ENCODE measurements at regions not wholly inside any gene's neighbourhood (a gene's known extent, or its start where the extent isn't known, plus 50 kb on each side); places are given as distances from the start of the nearest gene placed in this dataset.
"Not testable (repeated sequence)": the region's sequence is repeated elsewhere in the genome, so short reads cannot be mapped to it uniquely, and the experiment has no call there.

GRCh38 chr2:742221-742620, 65.0 kb upstream of the TMEM18 start:
- H3K36me3 Mint-ChIP-seq (ENCODE audit: low read depth): peaks cover 6% of the 10 kb centered on the region
- H3K4me3 Mint-ChIP-seq: peak overlapping the region; percentile 91
- DNase-seq (ENCODE audit: low read depth, low spot score): no peak
- no peaks in the 10 kb centered on the region for H3K27me3 Mint-ChIP-seq (ENCODE audit: low read depth)
- TF ChIP-seq CTCF (conservative IDR thresholded peaks at IDR 0.05): no peak
- H3K9me3 Mint-ChIP-seq: peaks cover 4% of the 10 kb centered on the region
- H3K27ac Mint-ChIP-seq (ENCODE audit: unreplicated experiment): no peak overlapping the region
- H3K4me1 Mint-ChIP-seq: peaks cover 27% of the 10 kb centered on the region

GRCh38 chr2:741195-741496, 63.9 kb upstream of the TMEM18 start:
- Mint-ChIP-seq H3K4me1 (peaks cover 27% of the 10 kb centered on the region), H3K4me3 (peak overlapping the region; percentile 91), H3K27me3 (ENCODE audit: low read depth) (no peaks in the 10 kb centered on the region), H3K9me3 (peaks cover 4% of the 10 kb centered on the region), H3K36me3 (ENCODE audit: low read depth) (peaks cover 4% of the 10 kb centered on the region), H3K27ac (ENCODE audit: unreplicated experiment) (no peak overlapping the region)
- no peak for DNase-seq (ENCODE audit: low read depth, low spot score)
- no peak for TF ChIP-seq CTCF (conservative IDR thresholded peaks at IDR 0.05)

GRCh38 chr2:740322-741194, 63.4 kb upstream of the TMEM18 start:
- Mint-ChIP-seq H3K4me3 (peak overlapping the region; percentile 91), H3K27ac (ENCODE audit: unreplicated experiment) (peak overlapping the region; percentile 88), H3K4me1 (peaks cover 31% of the 10 kb centered on the region)
- H3K36me3 Mint-ChIP-seq (ENCODE audit: low read depth); H3K27me3 Mint-ChIP-seq (ENCODE audit: low read depth); H3K9me3 Mint-ChIP-seq: not testable (repeated sequence)
- peak; percentile 88 for DNase-seq (ENCODE audit: low read depth, low spot score)

GRCh38 chr2:739864-740321, 62.7 kb upstream of the TMEM18 start:
- H3K4me3 Mint-ChIP-seq: peak overlapping the region; percentile 91
- DNase-seq (ENCODE audit: low read depth, low spot score): peak; percentile 62
- not testable (repeated sequence) for H3K27me3 Mint-ChIP-seq (ENCODE audit: low read depth); H3K9me3 Mint-ChIP-seq; H3K36me3 Mint-ChIP-seq (ENCODE audit: low read depth)
- peaks cover 31% of the 10 kb centered on the region for H3K4me1 Mint-ChIP-seq
- H3K27ac Mint-ChIP-seq (ENCODE audit: unreplicated experiment): peak overlapping the region; percentile 78

- Mint-ChIP-seq H3K4me1 (peaks cover 28% of the 10 kb centered on the region), H3K27me3 (ENCODE audit: low read depth) (no peaks in the 10 kb centered on the region), H3K27ac (ENCODE audit: unreplicated experiment) (no peak overlapping the region), H3K9me3 (no peaks in the 10 kb centered on the region), H3K36me3 (ENCODE audit: low read depth) (no peaks in the 10 kb centered on the region), H3K4me3 (no peak overlapping the region)
- DNase-seq (ENCODE audit: low read depth, low spot score): no peak
- TF ChIP-seq CTCF (conservative IDR thresholded peaks at IDR 0.05): no peak
These were observed 59.7 kb upstream of the TMEM18 start for GRCh38 chr2:736939-737338.

GRCh38 chr2:735670-736218, 58.5 kb upstream of the TMEM18 start:
- Mint-ChIP-seq H3K36me3 (ENCODE audit: low read depth) (no peaks in the 10 kb centered on the region), H3K27me3 (ENCODE audit: low read depth) (no peaks in the 10 kb centered on the region)

More at GRCh38 chr2:735670-736218, 58.5 kb upstream of the TMEM18 start:
- Mint-ChIP-seq H3K4me1 (peaks cover 17% of the 10 kb centered on the region), H3K9me3 (no peaks in the 10 kb centered on the region), H3K4me3 (no peak overlapping the region), H3K27ac (ENCODE audit: unreplicated experiment) (no peak overlapping the region)
- no peak for DNase-seq (ENCODE audit: low read depth, low spot score)
- no peak for TF ChIP-seq CTCF (conservative IDR thresholded peaks at IDR 0.05)

Data from neural crest cell (in vitro differentiated cells).